Esophagus muscularis mucosa (tissue), 4 donors: ENCODE measurements at regions not wholly inside any gene's neighbourhood (a gene's known extent, or its start where the extent isn't known, plus 50 kb on each side); places are given as distances from the start of the nearest gene placed in this dataset.

Source experiments
- EP300 ChIP-seq: sonication (generic); formaldehyde crosslinking; IDR thresholded peaks from one replicate; pipeline ENCODE4 v1.6.1; 2017; ENCODE audit warnings: antibody characterized with exemption
- POLR2A ChIP-seq: fragments of 450-650 bp; IDR thresholded peaks from one replicate; pipeline ENCODE4 v1.6.1; 2017; ENCODE audit warnings: antibody characterized with exemption, moderate library complexity, mild to moderate bottlenecking, low read depth
- POLR2AphosphoS5 ChIP-seq, 2 donors: sonication (generic); formaldehyde crosslinking; IDR thresholded peaks; one replicate each; pipeline ENCODE4 v1.6.1; 2017; ENCODE audit warnings: antibody characterized with exemption in 2 of 2
- TF ChIP-seq, protein P1 (sequence below), 3 experiments: fragments of 200-600 bp in 2 of 3; fragments of 450-650 bp in 1 of 3; sonication (generic) in 2 of 3; IDR thresholded peaks; one replicate each; pipeline ENCODE4 v1.5.1; 2017 to 2019; ENCODE audit warnings: antibody characterized with exemption in 3 of 3, mild to moderate bottlenecking in 2 of 3, moderate library complexity in 1 of 3

DNA sequence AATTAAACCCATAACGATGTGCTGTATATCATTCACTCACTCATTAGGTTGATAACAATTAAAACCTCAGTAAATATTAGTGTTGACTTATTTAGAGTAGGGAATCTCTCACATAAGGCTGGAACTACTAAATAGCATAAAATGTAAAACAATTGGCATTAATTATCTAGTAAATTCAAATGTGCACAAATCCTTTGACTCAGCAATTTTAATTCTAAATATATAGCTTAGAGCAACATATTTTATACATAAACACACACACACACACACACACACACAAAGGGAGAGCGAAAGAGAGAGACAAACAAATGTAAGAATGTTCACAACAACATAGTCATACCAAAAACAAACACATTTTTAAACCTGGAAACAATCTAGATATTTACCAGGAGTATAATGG is 443.1 kb upstream of the KCNH7 start:
- TF ChIP-seq, protein P1, sequence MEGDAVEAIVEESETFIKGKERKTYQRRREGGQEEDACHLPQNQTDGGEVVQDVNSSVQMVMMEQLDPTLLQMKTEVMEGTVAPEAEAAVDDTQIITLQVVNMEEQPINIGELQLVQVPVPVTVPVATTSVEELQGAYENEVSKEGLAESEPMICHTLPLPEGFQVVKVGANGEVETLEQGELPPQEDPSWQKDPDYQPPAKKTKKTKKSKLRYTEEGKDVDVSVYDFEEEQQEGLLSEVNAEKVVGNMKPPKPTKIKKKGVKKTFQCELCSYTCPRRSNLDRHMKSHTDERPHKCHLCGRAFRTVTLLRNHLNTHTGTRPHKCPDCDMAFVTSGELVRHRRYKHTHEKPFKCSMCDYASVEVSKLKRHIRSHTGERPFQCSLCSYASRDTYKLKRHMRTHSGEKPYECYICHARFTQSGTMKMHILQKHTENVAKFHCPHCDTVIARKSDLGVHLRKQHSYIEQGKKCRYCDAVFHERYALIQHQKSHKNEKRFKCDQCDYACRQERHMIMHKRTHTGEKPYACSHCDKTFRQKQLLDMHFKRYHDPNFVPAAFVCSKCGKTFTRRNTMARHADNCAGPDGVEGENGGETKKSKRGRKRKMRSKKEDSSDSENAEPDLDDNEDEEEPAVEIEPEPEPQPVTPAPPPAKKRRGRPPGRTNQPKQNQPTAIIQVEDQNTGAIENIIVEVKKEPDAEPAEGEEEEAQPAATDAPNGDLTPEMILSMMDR (IDR thresholded peaks at IDR 0.05), result no peak
- TF ChIP-seq POLR2A (no peak), EP300 (no peak), POLR2AphosphoS5 (IDR thresholded peaks at IDR 0.05) (no peak)
